Colonic mucosa (tissue), 4 donors: ENCODE measurements at regions not wholly inside any gene's neighbourhood (a gene's known extent, or its start where the extent isn't known, plus 50 kb on each side); places are given as distances from the start of the nearest gene placed in this dataset.
A peak's percentile ranks its signal among the peaks of the same experiment; 100 is the strongest.

Experiments
- DNase-seq: peaks from one replicate; pipeline ENCODE4 v3.0.0-alpha.2; 2020
- H3K27ac ChIP-seq: fragments of 200-600 bp; one replicate; pipeline ENCODE4 v1.8.0; 2021
- H3K27me3 ChIP-seq: fragments of 200-600 bp; one replicate; pipeline ENCODE4 v1.8.0; 2021
- H3K36me3 ChIP-seq: fragments of 200-600 bp; one replicate; pipeline ENCODE4 v1.8.0; 2021
- H3K4me1 ChIP-seq: fragments of 200-600 bp; one replicate; pipeline ENCODE4 v1.8.0; 2021; ENCODE audit warnings: mild to moderate bottlenecking
- H3K4me3 ChIP-seq: fragments of 200-600 bp; one replicate; pipeline ENCODE4 v1.8.0; 2021
- H3K9ac ChIP-seq, 2 donors: one replicate each; pipeline ENCODE4 v1.7.0; 2013; ENCODE audit warnings: control low read depth in 2 of 2, low read depth in 2 of 2, low read length in 2 of 2
- H3K9me3 ChIP-seq: fragments of 200-600 bp; one replicate; pipeline ENCODE4 v1.8.0; 2021
- CTCF ChIP-seq: fragments of 200-600 bp; IDR thresholded peaks from one replicate; pipeline ENCODE4 v1.8.0; 2022; ENCODE audit warnings: antibody characterized with exemption, mild to moderate bottlenecking
- intact Hi-C: fragments of 100-400 bp; cut with DNase I; formaldehyde crosslinking; loops from one replicate; pipeline ENCODE4 v1.14.1; 2022
- donor health status: healthy.
- donor health status: DM: no; HTN: no; CAD: no.
- donor health status: DM: no; HTN: no; CAD: no.

- intact Hi-C loops: loop anchor here (5.0 to 10.0 kb wide), 2 partner anchors 356 to 829 kb away; no protein-coding TSS in a partner anchor
- no peaks in the 10 kb centered on the region for H3K36me3 ChIP-seq
- DNase-seq: peak; percentile 50
- H3K27me3 ChIP-seq: no peaks in the 10 kb centered on the region
- no peaks in the 10 kb centered on the region for H3K4me1 ChIP-seq
- H3K9me3 ChIP-seq: no peaks in the 10 kb centered on the region
- H3K27ac ChIP-seq: no peak overlapping the region
- no peak overlapping the region for H3K9ac ChIP-seq
- peak; percentile 28 for TF ChIP-seq CTCF
- no peak overlapping the region for H3K4me3 ChIP-seq
Measured at GRCh38 chr2:217510771-217511291, 492.0 kb downstream of the TNS1 start.

- no peaks in the 10 kb centered on the region for H3K27me3 ChIP-seq
- no peak overlapping the region for H3K4me3 ChIP-seq
- DNase-seq: no peak
- H3K27ac ChIP-seq: no peak overlapping the region
- no peaks in the 10 kb centered on the region for H3K9me3 ChIP-seq
- no peak for TF ChIP-seq CTCF
- H3K36me3 ChIP-seq: no peaks in the 10 kb centered on the region
- H3K4me1 ChIP-seq: no peaks in the 10 kb centered on the region
- intact Hi-C loops: no loop called here
- no peak overlapping the region for H3K9ac ChIP-seq
Measured at GRCh38 chr2:217505303-217505702, 497.5 kb downstream of the TNS1 start.

GRCh38 chr2:217501887-217502286 is 500.9 kb downstream of the TNS1 start:
- Histone ChIP-seq H3K36me3 (no peaks in the 10 kb centered on the region), H3K9me3 (no peaks in the 10 kb centered on the region), H3K27ac (no peak overlapping the region), H3K4me1 (no peaks in the 10 kb centered on the region), H3K9ac (no peak overlapping the region), H3K27me3 (no peaks in the 10 kb centered on the region), H3K4me3 (no peak overlapping the region)
- DNase-seq: no peak
- intact Hi-C loops: no loop called here
- TF ChIP-seq CTCF: no peak

- no peaks in the 10 kb centered on the region for H3K9me3 ChIP-seq
- H3K27me3 ChIP-seq: no peaks in the 10 kb centered on the region
- no peaks in the 10 kb centered on the region for H3K4me1 ChIP-seq
- no peak for TF ChIP-seq CTCF
- H3K9ac ChIP-seq: no peak overlapping the region
- no peak overlapping the region for H3K27ac ChIP-seq
- intact Hi-C loops: no loop called here
- no peak overlapping the region for H3K4me3 ChIP-seq
- H3K36me3 ChIP-seq: no peaks in the 10 kb centered on the region
- no peak for DNase-seq
Measured at GRCh38 chr2:217497843-217498377, 504.9 kb downstream of the TNS1 start.

GRCh38 chr2:217494557-217494956 is 508.2 kb downstream of the TNS1 start:
- no peaks in the 10 kb centered on the region for H3K9me3 ChIP-seq
- TF ChIP-seq CTCF: no peak

More at GRCh38 chr2:217494557-217494956, 508.2 kb downstream of the TNS1 start:
- DNase-seq: no peak
- no peak overlapping the region for H3K4me3 ChIP-seq
- no peak overlapping the region for H3K9ac ChIP-seq
- H3K27ac ChIP-seq: no peak overlapping the region
- H3K4me1 ChIP-seq: no peaks in the 10 kb centered on the region
- no peaks in the 10 kb centered on the region for H3K27me3 ChIP-seq
- intact Hi-C loops: no loop called here
- H3K36me3 ChIP-seq: no peaks in the 10 kb centered on the region
